A549 (cell line): ENCODE measurements at regions not wholly inside any gene's neighbourhood (a gene's known extent, or its start where the extent isn't known, plus 50 kb on each side); places are given as distances from the start of the nearest gene placed in this dataset.

Source experiments
- ATAC-seq, 2 experiments: fragments of 200-7000 bp in 1 of 2; fragments of >200 bp in 1 of 2; cut with Nextera tagmentation in 1 of 2; cut with Tn5 transposase in 1 of 2; 3 replicates each; pipeline versions ENCODE4 v1.8.0 to v1.9.1; 2018 to 2020; ENCODE audit warnings: mild to moderate bottlenecking in 1 of 2, moderate library complexity in 1 of 2
- CTCF ChIA-PET: fragments of 300-600 bp; sonication (Branson Sonifier 250); formaldehyde crosslinking; extraction: SDS; loops from one replicate; lab custom pipeline; 2021; ENCODE audit warnings: antibody characterized with exemption, inconsistent platforms; lab: Yijun Ruan, JAX
- POLR2A ChIA-PET: fragments of 350-600 bp; formaldehyde crosslinking; extraction: SDS; loops from one replicate; lab custom pipeline; 2021; ENCODE audit warnings: antibody characterized with exemption, inconsistent platforms; lab: Yijun Ruan, JAX
- DNase-seq, 2 experiments: peaks; one replicate each; pipeline versions ENCODE4 v3.0.0 to v3.0.0-alpha.2; 2011 to 2016; ENCODE audit warnings: low read depth in 1 of 2, low spot score in 1 of 2
- FAIRE-seq: peaks from 2 replicates; lab custom pipeline; 2011; peaks lifted over from hg19 to GRCh38; lab: Jason Lieb, UNC
- H3K27ac ChIP-seq, 2 experiments: fragments of >200 bp; sonication (Bioruptor Twin); formaldehyde crosslinking; 3 replicates each; pipeline ENCODE4 v1.5.1; 2016 to 2017
- H3K4me1 ChIP-seq: fragments of >200 bp; sonication (Bioruptor Twin); formaldehyde crosslinking; 3 replicates; pipeline ENCODE4 v1.6.1; 2016
- H3K4me2 ChIP-seq: fragments of >200 bp; sonication (Bioruptor Twin); formaldehyde crosslinking; 3 replicates; pipeline ENCODE4 v1.6.1; 2016
- H3K4me3 ChIP-seq: fragments of >200 bp; sonication (Bioruptor Twin); formaldehyde crosslinking; 3 replicates; pipeline ENCODE4 v1.5.1; 2016
- H3K9me3 ChIP-seq: fragments of >200 bp; sonication (Bioruptor Twin); formaldehyde crosslinking; 3 replicates; pipeline ENCODE4 v1.6.1; 2016
- CHD2 ChIP-seq: fragments of 150-350 bp; IDR thresholded peaks from 2 replicates; pipeline ENCODE4 v1.6.1; 2014; ENCODE audit warnings: low read length; ENCODE audit not compliant: partially characterized antibody
- EHF ChIP-seq: fragments of 250-450 bp; sonication (Bioruptor Pico); IDR thresholded peaks from 2 replicates; pipeline ENCODE4 v1.5.0; 2020; ENCODE audit warnings: mild to moderate bottlenecking
- FOXS1 ChIP-seq: fragments of 250-450 bp; sonication (Bioruptor Pico); IDR thresholded peaks from 2 replicates; pipeline ENCODE4 v1.5.0; 2020; ENCODE audit warnings: mild to moderate bottlenecking, moderate library complexity
- HDAC2 ChIP-seq: fragments of 200-600 bp; sonication (generic); IDR thresholded peaks from 2 replicates; pipeline ENCODE4 v1.6.1; 2016
- HOXB13 ChIP-seq: fragments of 250-450 bp; sonication (Bioruptor Pico); IDR thresholded peaks from 2 replicates; pipeline ENCODE4 v1.5.0; 2020; ENCODE audit warnings: low read depth, mild to moderate bottlenecking, moderate library complexity
- HOXB5 ChIP-seq: fragments of 250-450 bp; sonication (Bioruptor Pico); IDR thresholded peaks from 2 replicates; pipeline ENCODE4 v1.5.0; 2020; ENCODE audit warnings: mild to moderate bottlenecking, moderate library complexity
- JUNB ChIP-seq: fragments of >200 bp; sonication (Bioruptor Twin); formaldehyde crosslinking; IDR thresholded peaks from 2 replicates; pipeline ENCODE4 v1.6.1; 2016
- MAFK ChIP-seq: fragments of 450-650 bp; IDR thresholded peaks from 2 replicates; pipeline ENCODE4 v1.6.1; 2014; ENCODE audit not compliant: partially characterized antibody
- MAZ ChIP-seq: fragments of 150-350 bp; IDR thresholded peaks from 2 replicates; pipeline ENCODE4 v1.6.1; 2014; ENCODE audit warnings: antibody characterized with exemption, low read depth, low read length, borderline replicate concordance
- NPAS2 ChIP-seq: fragments of 250-450 bp; sonication (Bioruptor Pico); IDR thresholded peaks from 2 replicates; pipeline ENCODE4 v1.8.0; 2022; ENCODE audit warnings: mild to moderate bottlenecking, moderate library complexity, borderline replicate concordance
- POLR2AphosphoS2 ChIP-seq: conservative IDR thresholded peaks from 2 replicates; pipeline ENCODE4 v1.6.1; 2012; ENCODE audit warnings: low read length, improper control_type of control experiment, inconsistent platforms
- ZFP36 ChIP-seq: fragments of 450-650 bp; IDR thresholded peaks from 2 replicates; pipeline ENCODE4 v1.6.1; 2014; ENCODE audit warnings: borderline replicate concordance; ENCODE audit not compliant: partially characterized antibody
- WGBS: methylation state at CpG from one replicate; pipeline ENCODE4 v1.1.6; 2017; ENCODE audit errors: missing lambda C conversion rate; 5-methylcytosine and 5-hydroxymethylcytosine counted together
- TF ChIP-seq, protein P1 (sequence below): fragments of 450-650 bp; IDR thresholded peaks from 2 replicates; pipeline ENCODE4 v1.6.1; 2014; ENCODE audit warnings: antibody characterized with exemption
- TF ChIP-seq, protein P2 (sequence below): fragments of 200-600 bp; sonication (generic); IDR thresholded peaks from 2 replicates; pipeline ENCODE4 v1.6.1; 2016; ENCODE audit warnings: antibody characterized with exemption, mild to moderate bottlenecking, moderate library complexity

DNA sequence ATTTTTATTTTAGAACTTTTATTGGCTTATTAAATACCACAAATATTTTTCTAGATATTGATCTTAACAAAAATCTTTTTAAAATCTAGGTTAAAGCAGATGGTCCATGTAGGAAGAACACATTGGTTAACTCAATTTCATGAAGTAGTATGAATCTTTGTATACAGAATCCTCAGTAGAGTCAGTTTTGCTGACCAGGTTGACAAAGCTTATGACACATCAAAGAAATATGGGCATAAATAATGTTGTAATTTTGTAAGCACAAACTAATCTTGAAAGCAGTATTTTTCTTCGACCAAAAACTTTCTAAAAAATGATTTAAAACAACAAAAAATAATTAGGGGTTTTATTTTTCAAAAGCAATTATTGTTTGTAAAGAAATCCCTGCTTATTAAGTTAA lies 479.3 kb upstream of the PCDH10 start:
- TF ChIP-seq POLR2AphosphoS2 (no peak), ZFP36 (no peak), MAFK (no peak), JUNB (no peak), EHF (CRISPR knock-in tag) (no peak)
- TF ChIP-seq, protein P1, sequence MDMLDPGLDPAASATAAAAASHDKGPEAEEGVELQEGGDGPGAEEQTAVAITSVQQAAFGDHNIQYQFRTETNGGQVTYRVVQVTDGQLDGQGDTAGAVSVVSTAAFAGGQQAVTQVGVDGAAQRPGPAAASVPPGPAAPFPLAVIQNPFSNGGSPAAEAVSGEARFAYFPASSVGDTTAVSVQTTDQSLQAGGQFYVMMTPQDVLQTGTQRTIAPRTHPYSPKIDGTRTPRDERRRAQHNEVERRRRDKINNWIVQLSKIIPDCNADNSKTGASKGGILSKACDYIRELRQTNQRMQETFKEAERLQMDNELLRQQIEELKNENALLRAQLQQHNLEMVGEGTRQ = no peak
- TF ChIP-seq, all 56 proteins: peak for 0
- H3K4me3 ChIP-seq = no peak overlapping the region
- no peaks in the 10 kb centered on the region for H3K4me1 ChIP-seq
- FAIRE-seq (no peak), ATAC-seq (no peak), DNase-seq (no peak)
- no peak overlapping the region for H3K27ac ChIP-seq
- POLR2A ChIA-PET = no interaction called here
- H3K4me2 ChIP-seq = no peak overlapping the region
- CTCF ChIA-PET = no interaction called here
- WGBS = 0% methylated on average over 1 of the region's 1 CpG
- H3K9me3 ChIP-seq = no peaks in the 10 kb centered on the region

DNA sequence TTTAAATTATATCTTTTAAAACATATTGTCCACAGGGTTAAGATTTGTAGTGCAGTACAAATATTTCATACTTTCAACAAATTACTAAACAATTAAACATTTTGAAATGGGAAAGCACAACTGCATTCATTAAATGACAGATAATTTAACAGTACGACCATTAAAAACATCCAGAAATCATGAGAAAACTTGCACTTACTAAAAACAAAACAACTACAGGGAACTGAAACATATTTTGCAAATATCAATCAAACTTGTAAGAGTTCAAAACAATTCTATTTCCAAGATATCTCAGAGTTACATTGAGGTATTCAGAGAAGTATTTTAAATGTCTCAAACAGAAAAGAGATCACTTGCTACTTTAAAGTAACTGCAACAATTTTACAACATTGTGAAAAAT lies 478.5 kb upstream of the PCDH10 start:
- H3K9me3 ChIP-seq = no peaks in the 10 kb centered on the region
- H3K4me1 ChIP-seq = no peaks in the 10 kb centered on the region
- H3K27ac ChIP-seq = no peak overlapping the region
- POLR2A ChIA-PET = no interaction called here
- CTCF ChIA-PET = no interaction called here
- no peak for TF ChIP-seq CHD2
- FAIRE-seq (no peak), DNase-seq (no peak), ATAC-seq (no peak)
- H3K4me2 ChIP-seq = no peak overlapping the region
- 44% methylated on average over 1 of the region's 1 CpG for WGBS
- no peak overlapping the region for H3K4me3 ChIP-seq

DNA sequence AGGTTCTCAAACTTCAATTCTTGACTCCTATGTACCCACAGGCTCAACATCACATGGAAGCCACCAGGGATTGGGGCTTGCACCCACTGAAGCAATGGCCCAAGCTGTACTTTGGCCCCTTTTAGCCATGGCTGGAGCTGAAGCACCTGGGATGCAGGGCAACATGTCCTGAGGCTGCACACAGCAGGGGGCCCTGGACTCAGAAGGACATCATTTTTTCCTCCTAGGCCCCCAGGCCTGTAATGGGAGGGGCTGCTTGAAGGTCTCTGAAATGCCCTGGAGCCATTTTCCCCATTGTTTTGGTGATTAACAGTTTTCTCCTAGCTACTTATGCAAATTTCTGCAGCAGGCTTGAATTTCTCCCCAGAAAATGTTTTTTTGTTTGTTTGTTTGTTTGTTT lies 465.1 kb upstream of the PCDH10 start:
- CTCF ChIA-PET = no interaction called here
- no peak overlapping the region for H3K4me3 ChIP-seq
- DNase-seq = no peak
- TF ChIP-seq MAZ (no peak), ZFP36 (peak; percentile 76)
- TF ChIP-seq, all 56 proteins: peak for 1
- Histone ChIP-seq H3K9me3 (no peaks in the 10 kb centered on the region), H3K4me1 (no peaks in the 10 kb centered on the region), H3K27ac (no peak overlapping the region), H3K4me2 (no peak overlapping the region)
- no peak for ATAC-seq
- no peak for FAIRE-seq
- POLR2A ChIA-PET = no interaction called here

DNA sequence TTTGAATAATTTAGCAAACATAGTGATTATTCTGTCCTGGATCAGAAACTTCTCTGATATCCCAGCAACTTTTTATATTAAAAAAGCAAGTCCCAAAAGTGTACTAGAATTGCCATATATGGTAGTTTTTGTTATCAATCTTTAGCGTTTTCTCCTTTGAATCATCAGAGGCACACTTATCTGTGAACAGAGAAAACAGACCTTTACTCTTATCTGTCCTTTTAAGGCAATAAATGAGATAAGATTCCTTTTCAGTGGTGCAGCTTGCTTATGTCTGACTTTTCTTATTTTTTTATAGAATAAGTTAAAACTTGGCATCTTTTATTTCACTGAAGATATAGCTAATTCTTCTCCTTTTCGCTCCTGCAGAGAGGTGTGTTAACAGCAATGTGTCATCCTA lies 458.1 kb upstream of the PCDH10 start:
- H3K4me1 ChIP-seq = no peaks in the 10 kb centered on the region
- no peak overlapping the region for H3K4me2 ChIP-seq
- FAIRE-seq (no peak), ATAC-seq (no peak), DNase-seq (no peak)
- ChIA-PET POLR2A (no interaction called here), CTCF (no interaction called here)
- no peak overlapping the region for H3K4me3 ChIP-seq
- H3K27ac ChIP-seq = no peak overlapping the region
- WGBS = 9% methylated on average over 2 of the region's 2 CpGs
- TF ChIP-seq FOXS1 (CRISPR knock-in tag) (no peak), ZFP36 (no peak), HOXB13 (CRISPR knock-in tag) (no peak), HOXB5 (CRISPR knock-in tag) (no peak), HDAC2 (no peak), NPAS2 (CRISPR knock-in tag) (no peak)
- TF ChIP-seq, protein P2, sequence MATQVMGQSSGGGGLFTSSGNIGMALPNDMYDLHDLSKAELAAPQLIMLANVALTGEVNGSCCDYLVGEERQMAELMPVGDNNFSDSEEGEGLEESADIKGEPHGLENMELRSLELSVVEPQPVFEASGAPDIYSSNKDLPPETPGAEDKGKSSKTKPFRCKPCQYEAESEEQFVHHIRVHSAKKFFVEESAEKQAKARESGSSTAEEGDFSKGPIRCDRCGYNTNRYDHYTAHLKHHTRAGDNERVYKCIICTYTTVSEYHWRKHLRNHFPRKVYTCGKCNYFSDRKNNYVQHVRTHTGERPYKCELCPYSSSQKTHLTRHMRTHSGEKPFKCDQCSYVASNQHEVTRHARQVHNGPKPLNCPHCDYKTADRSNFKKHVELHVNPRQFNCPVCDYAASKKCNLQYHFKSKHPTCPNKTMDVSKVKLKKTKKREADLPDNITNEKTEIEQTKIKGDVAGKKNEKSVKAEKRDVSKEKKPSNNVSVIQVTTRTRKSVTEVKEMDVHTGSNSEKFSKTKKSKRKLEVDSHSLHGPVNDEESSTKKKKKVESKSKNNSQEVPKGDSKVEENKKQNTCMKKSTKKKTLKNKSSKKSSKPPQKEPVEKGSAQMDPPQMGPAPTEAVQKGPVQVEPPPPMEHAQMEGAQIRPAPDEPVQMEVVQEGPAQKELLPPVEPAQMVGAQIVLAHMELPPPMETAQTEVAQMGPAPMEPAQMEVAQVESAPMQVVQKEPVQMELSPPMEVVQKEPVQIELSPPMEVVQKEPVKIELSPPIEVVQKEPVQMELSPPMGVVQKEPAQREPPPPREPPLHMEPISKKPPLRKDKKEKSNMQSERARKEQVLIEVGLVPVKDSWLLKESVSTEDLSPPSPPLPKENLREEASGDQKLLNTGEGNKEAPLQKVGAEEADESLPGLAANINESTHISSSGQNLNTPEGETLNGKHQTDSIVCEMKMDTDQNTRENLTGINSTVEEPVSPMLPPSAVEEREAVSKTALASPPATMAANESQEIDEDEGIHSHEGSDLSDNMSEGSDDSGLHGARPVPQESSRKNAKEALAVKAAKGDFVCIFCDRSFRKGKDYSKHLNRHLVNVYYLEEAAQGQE = no peak
- TF ChIP-seq, protein P1 = no peak
- 0 out of 3 replicates have a peak, but pooled peaks cover 2% of the 10 kb centered on the region for H3K9me3 ChIP-seq
